ENCODE measurements at regions not wholly inside any gene's neighbourhood (a gene's known extent, or its start where the extent isn't known, plus 50 kb on each side); places are given as distances from the start of the nearest gene placed in this dataset.

GRCh38 chr5:62980884-62981283 is 402.3 kb downstream of the LRRC70 start:
- Histone ChIP-seq H3K9ac (ENCODE audit: low read length) (no peak overlapping the region), H3K27ac (ENCODE audit: low read length) (no peak overlapping the region), H3K4me3 (ENCODE audit: low read length) (no peak overlapping the region), H3K4me1 (ENCODE audit: control insufficient read depth, low read depth, low read length) (peaks cover 14% of the 10 kb centered on the region), H3K27me3 (ENCODE audit: control insufficient read depth, insufficient read depth, low read length) (no peaks in the 10 kb centered on the region), H3K36me3 (ENCODE audit: control insufficient read depth, low read depth, low read length) (no peaks in the 10 kb centered on the region), H3K9me3 (ENCODE audit: control insufficient read depth, low read depth, low read length) (peaks cover 4% of the 10 kb centered on the region)

- no peak overlapping the region for H3K9ac ChIP-seq (ENCODE audit: low read length)
- H3K9me3 ChIP-seq (ENCODE audit: control insufficient read depth, low read depth, low read length): no peaks in the 10 kb centered on the region
- no peaks in the 10 kb centered on the region for H3K36me3 ChIP-seq (ENCODE audit: control insufficient read depth, low read depth, low read length)
- H3K27ac ChIP-seq (ENCODE audit: low read length): no peak overlapping the region
- H3K4me1 ChIP-seq (ENCODE audit: control insufficient read depth, low read depth, low read length): peaks cover 14% of the 10 kb centered on the region
- no peaks in the 10 kb centered on the region for H3K27me3 ChIP-seq (ENCODE audit: control insufficient read depth, insufficient read depth, low read length)
- no peak overlapping the region for H3K4me3 ChIP-seq (ENCODE audit: low read length)
These were observed 400.9 kb downstream of the LRRC70 start for GRCh38 chr5:62979472-62979871.

GRCh38 chr5:62977661-62978060 is 399.0 kb downstream of the LRRC70 start:
- H3K4me1 ChIP-seq (ENCODE audit: control insufficient read depth, low read depth, low read length): peaks cover 14% of the 10 kb centered on the region
- H3K4me3 ChIP-seq (ENCODE audit: low read length): no peak overlapping the region
- H3K36me3 ChIP-seq (ENCODE audit: control insufficient read depth, low read depth, low read length): no peaks in the 10 kb centered on the region
- no peaks in the 10 kb centered on the region for H3K9me3 ChIP-seq (ENCODE audit: control insufficient read depth, low read depth, low read length)
- H3K27ac ChIP-seq (ENCODE audit: low read length): no peak overlapping the region
- no peaks in the 10 kb centered on the region for H3K27me3 ChIP-seq (ENCODE audit: control insufficient read depth, insufficient read depth, low read length)
- H3K9ac ChIP-seq (ENCODE audit: low read length): no peak overlapping the region

- no peaks in the 10 kb centered on the region for H3K9me3 ChIP-seq (ENCODE audit: control insufficient read depth, low read depth, low read length)
- no peak overlapping the region for H3K27ac ChIP-seq (ENCODE audit: low read length)
- no peaks in the 10 kb centered on the region for H3K27me3 ChIP-seq (ENCODE audit: control insufficient read depth, insufficient read depth, low read length)
- H3K4me3 ChIP-seq (ENCODE audit: low read length): no peak overlapping the region
- no peaks in the 10 kb centered on the region for H3K36me3 ChIP-seq (ENCODE audit: control insufficient read depth, low read depth, low read length)
- H3K9ac ChIP-seq (ENCODE audit: low read length): no peak overlapping the region
- H3K4me1 ChIP-seq (ENCODE audit: control insufficient read depth, low read depth, low read length): peaks cover 14% of the 10 kb centered on the region
These were observed 396.0 kb downstream of the LRRC70 start for GRCh38 chr5:62974623-62975022.

- H3K4me1 ChIP-seq (ENCODE audit: control insufficient read depth, low read depth, low read length): no peaks in the 10 kb centered on the region
- H3K4me3 ChIP-seq (ENCODE audit: low read length): no peak overlapping the region
- H3K36me3 ChIP-seq (ENCODE audit: control insufficient read depth, low read depth, low read length): no peaks in the 10 kb centered on the region
- H3K27ac ChIP-seq (ENCODE audit: low read length): no peak overlapping the region
- H3K27me3 ChIP-seq (ENCODE audit: control insufficient read depth, insufficient read depth, low read length): no peaks in the 10 kb centered on the region
- H3K9ac ChIP-seq (ENCODE audit: low read length): no peak overlapping the region
- H3K9me3 ChIP-seq (ENCODE audit: control insufficient read depth, low read depth, low read length): peaks cover 16% of the 10 kb centered on the region
These were observed 390.9 kb downstream of the LRRC70 start for GRCh38 chr5:62969409-62970120.

- peaks cover 27% of the 10 kb centered on the region for H3K9me3 ChIP-seq (ENCODE audit: control insufficient read depth, low read depth, low read length)
These were observed 385.8 kb downstream of the LRRC70 start for GRCh38 chr5:62964428-62964827.

GRCh38 chr5:62960781-62961180 is 382.2 kb downstream of the LRRC70 start:
- H3K27ac ChIP-seq (ENCODE audit: low read length): no peak overlapping the region
- H3K9ac ChIP-seq (ENCODE audit: low read length): no peak overlapping the region
- no peaks in the 10 kb centered on the region for H3K4me1 ChIP-seq (ENCODE audit: control insufficient read depth, low read depth, low read length)
- H3K36me3 ChIP-seq (ENCODE audit: control insufficient read depth, low read depth, low read length): no peaks in the 10 kb centered on the region
- H3K9me3 ChIP-seq (ENCODE audit: control insufficient read depth, low read depth, low read length): peaks cover 24% of the 10 kb centered on the region
- no peak overlapping the region for H3K4me3 ChIP-seq (ENCODE audit: low read length)
- no peaks in the 10 kb centered on the region for H3K27me3 ChIP-seq (ENCODE audit: control insufficient read depth, insufficient read depth, low read length)

More at GRCh38 chr5:62964428-62964827, 385.8 kb downstream of the LRRC70 start:
- H3K4me1 ChIP-seq (ENCODE audit: control insufficient read depth, low read depth, low read length): no peaks in the 10 kb centered on the region
- no peaks in the 10 kb centered on the region for H3K27me3 ChIP-seq (ENCODE audit: control insufficient read depth, insufficient read depth, low read length)
- H3K27ac ChIP-seq (ENCODE audit: low read length): no peak overlapping the region
- no peak overlapping the region for H3K9ac ChIP-seq (ENCODE audit: low read length)
- H3K4me3 ChIP-seq (ENCODE audit: low read length): no peak overlapping the region
- no peaks in the 10 kb centered on the region for H3K36me3 ChIP-seq (ENCODE audit: control insufficient read depth, low read depth, low read length)

GRCh38 chr5:62956597-62956996 is 378.0 kb downstream of the LRRC70 start:
- Histone ChIP-seq H3K36me3 (ENCODE audit: control insufficient read depth, low read depth, low read length) (no peaks in the 10 kb centered on the region), H3K27ac (ENCODE audit: low read length) (no peak overlapping the region), H3K4me3 (ENCODE audit: low read length) (no peak overlapping the region), H3K4me1 (ENCODE audit: control insufficient read depth, low read depth, low read length) (no peaks in the 10 kb centered on the region), H3K9ac (ENCODE audit: low read length) (no peak overlapping the region), H3K27me3 (ENCODE audit: control insufficient read depth, insufficient read depth, low read length) (no peaks in the 10 kb centered on the region), H3K9me3 (ENCODE audit: control insufficient read depth, low read depth, low read length) (no peaks in the 10 kb centered on the region)

GRCh38 chr5:62954578-62954977 is 376.0 kb downstream of the LRRC70 start:
- Histone ChIP-seq H3K27ac (ENCODE audit: low read length) (no peak overlapping the region), H3K9ac (ENCODE audit: low read length) (no peak overlapping the region), H3K27me3 (ENCODE audit: control insufficient read depth, insufficient read depth, low read length) (no peaks in the 10 kb centered on the region), H3K4me1 (ENCODE audit: control insufficient read depth, low read depth, low read length) (no peaks in the 10 kb centered on the region), H3K9me3 (ENCODE audit: control insufficient read depth, low read depth, low read length) (no peaks in the 10 kb centered on the region), H3K4me3 (ENCODE audit: low read length) (no peak overlapping the region), H3K36me3 (ENCODE audit: control insufficient read depth, low read depth, low read length) (no peaks in the 10 kb centered on the region)

GRCh38 chr5:62948301-62948700 is 369.7 kb downstream of the LRRC70 start:
- Histone ChIP-seq H3K27ac (ENCODE audit: low read length) (no peak overlapping the region), H3K36me3 (ENCODE audit: control insufficient read depth, low read depth, low read length) (no peaks in the 10 kb centered on the region), H3K4me1 (ENCODE audit: control insufficient read depth, low read depth, low read length) (no peaks in the 10 kb centered on the region), H3K27me3 (ENCODE audit: control insufficient read depth, insufficient read depth, low read length) (no peaks in the 10 kb centered on the region), H3K4me3 (ENCODE audit: low read length) (no peak overlapping the region), H3K9ac (ENCODE audit: low read length) (no peak overlapping the region), H3K9me3 (ENCODE audit: control insufficient read depth, low read depth, low read length) (no peaks in the 10 kb centered on the region)

- Histone ChIP-seq H3K4me1 (ENCODE audit: control insufficient read depth, low read depth, low read length) (no peaks in the 10 kb centered on the region), H3K27ac (ENCODE audit: low read length) (no peak overlapping the region), H3K9ac (ENCODE audit: low read length) (no peak overlapping the region), H3K4me3 (ENCODE audit: low read length) (no peak overlapping the region), H3K9me3 (ENCODE audit: control insufficient read depth, low read depth, low read length) (no peaks in the 10 kb centered on the region), H3K36me3 (ENCODE audit: control insufficient read depth, low read depth, low read length) (no peaks in the 10 kb centered on the region), H3K27me3 (ENCODE audit: control insufficient read depth, insufficient read depth, low read length) (no peaks in the 10 kb centered on the region)
These were observed 363.8 kb downstream of the LRRC70 start for GRCh38 chr5:62942384-62942783.

- Histone ChIP-seq H3K9me3 (ENCODE audit: control insufficient read depth, low read depth, low read length) (no peaks in the 10 kb centered on the region), H3K4me3 (ENCODE audit: low read length) (no peak overlapping the region), H3K27ac (ENCODE audit: low read length) (no peak overlapping the region), H3K27me3 (ENCODE audit: control insufficient read depth, insufficient read depth, low read length) (no peaks in the 10 kb centered on the region), H3K4me1 (ENCODE audit: control insufficient read depth, low read depth, low read length) (no peaks in the 10 kb centered on the region), H3K36me3 (ENCODE audit: control insufficient read depth, low read depth, low read length) (no peaks in the 10 kb centered on the region), H3K9ac (ENCODE audit: low read length) (no peak overlapping the region)
These were observed 360.3 kb downstream of the LRRC70 start for GRCh38 chr5:62938927-62939326.

Measured in iPS-18a (cell line).